LNCaP clone FGC (cell line): ENCODE measurements at regions not wholly inside any gene's neighbourhood (a gene's known extent, or its start where the extent isn't known, plus 50 kb on each side); places are given as distances from the start of the nearest gene placed in this dataset.

Experiments used
- DNase-seq: peaks from one replicate; pipeline ENCODE4 v3.0.0-alpha.2; 2011; ENCODE audit warnings: low read depth
- H3K4me3 ChIP-seq: 2 replicates; pipeline ENCODE4 v1.5.1; 2011; ENCODE audit warnings: mild to moderate bottlenecking, low read depth, low read length, control low read depth
- CTCF ChIP-seq: IDR thresholded peaks from 2 replicates; pipeline ENCODE4 v1.5.1; 2012; ENCODE audit warnings: mild to moderate bottlenecking; ENCODE audit not compliant: control insufficient read depth, insufficient read depth; ENCODE audit errors: extremely low read depth

GRCh38 chr18:39421276-39421675, 1855.7 kb upstream of the CELF4 start:
- TF ChIP-seq CTCF = no peak
- no peak overlapping the region for H3K4me3 ChIP-seq
- no peak for DNase-seq

GRCh38 chr18:39419315-39419714, 1853.7 kb upstream of the CELF4 start:
- H3K4me3 ChIP-seq = no peak overlapping the region
- no peak for DNase-seq
- TF ChIP-seq CTCF = no peak

GRCh38 chr18:39415471-39415870, 1849.9 kb upstream of the CELF4 start:
- no peak for DNase-seq
- no peak for TF ChIP-seq CTCF
- no peak overlapping the region for H3K4me3 ChIP-seq

GRCh38 chr18:39414009-39414700, 1848.6 kb upstream of the CELF4 start:
- DNase-seq = no peak
- TF ChIP-seq CTCF = no peak
- H3K4me3 ChIP-seq = no peak overlapping the region

- no peak for TF ChIP-seq CTCF
- DNase-seq = peak; percentile 81
Observed at GRCh38 chr18:39406941-39407340, 1841.3 kb upstream of the CELF4 start.

GRCh38 chr18:39403121-39403520, 1837.5 kb upstream of the CELF4 start:
- no peak for DNase-seq
- H3K4me3 ChIP-seq = no peak overlapping the region
- no peak for TF ChIP-seq CTCF

More at GRCh38 chr18:39406941-39407340, 1841.3 kb upstream of the CELF4 start:
- H3K4me3 ChIP-seq = no peak overlapping the region

GRCh38 chr18:39399662-39400061, 1834.1 kb upstream of the CELF4 start:
- H3K4me3 ChIP-seq = no peak overlapping the region
- DNase-seq = no peak
- no peak for TF ChIP-seq CTCF
